GM19328 (cell line): ENCODE measurements at regions not wholly inside any gene's neighbourhood (a gene's known extent, or its start where the extent isn't known, plus 50 kb on each side); places are given as distances from the start of the nearest gene placed in this dataset.

ENCODE experiments used
- ATAC-seq: cut with Tn5 transposase; IDR thresholded peaks from one replicate; pipeline ENCODE4 v1.9.1; 2021; ENCODE audit warnings: mild to moderate bottlenecking, moderate library complexity; ENCODE audit not compliant: unreplicated experiment

DNA sequence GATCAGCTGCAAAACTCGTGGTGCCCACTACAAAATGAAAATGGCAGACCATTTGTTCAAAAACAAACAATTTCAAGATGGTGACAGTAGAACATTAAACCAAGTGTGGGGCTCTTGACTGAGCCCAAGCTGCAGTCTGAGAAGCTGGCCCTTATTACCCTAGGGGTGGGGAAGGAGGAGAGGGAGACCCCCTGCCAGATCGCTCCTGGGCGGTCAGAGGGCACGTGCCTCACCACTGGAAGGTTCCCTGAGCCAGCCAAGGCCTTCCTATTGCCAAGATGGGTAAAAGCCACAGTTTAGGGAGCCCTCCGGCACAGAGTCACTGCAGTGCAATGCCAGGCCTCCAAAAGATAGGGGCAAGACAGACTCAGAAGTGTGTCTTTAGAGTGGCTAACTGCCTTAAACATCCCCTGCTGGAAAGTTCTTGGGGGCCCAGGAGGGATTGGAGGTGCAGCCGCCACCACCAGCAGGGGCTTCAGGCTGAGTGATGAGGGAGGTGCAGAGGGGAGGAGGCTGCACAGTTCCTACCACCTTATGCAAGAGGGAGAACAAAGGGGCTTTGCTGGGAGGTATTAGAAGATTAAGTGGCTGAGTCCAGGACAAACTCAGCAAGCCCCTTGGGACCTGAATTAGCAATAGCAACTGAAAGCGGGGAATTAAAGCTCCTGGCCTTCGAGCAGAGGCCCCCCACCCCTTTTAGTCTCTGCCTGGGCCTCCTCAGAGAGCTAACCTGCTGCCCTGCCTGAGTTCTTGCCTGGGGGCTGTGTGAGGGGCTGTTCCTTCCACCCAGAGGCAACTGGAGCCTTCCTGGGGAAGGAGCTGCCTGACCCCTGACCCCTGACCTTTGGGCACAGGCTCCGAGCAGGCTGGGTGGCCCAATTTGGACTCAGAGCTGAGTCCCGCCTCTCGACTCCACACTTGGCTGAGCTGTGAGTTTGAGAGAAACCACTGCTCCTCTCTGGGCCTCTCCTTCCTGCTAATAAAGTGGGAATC is 88.4 kb downstream of the VEGFA start:
- ATAC-seq = no peak

DNA sequence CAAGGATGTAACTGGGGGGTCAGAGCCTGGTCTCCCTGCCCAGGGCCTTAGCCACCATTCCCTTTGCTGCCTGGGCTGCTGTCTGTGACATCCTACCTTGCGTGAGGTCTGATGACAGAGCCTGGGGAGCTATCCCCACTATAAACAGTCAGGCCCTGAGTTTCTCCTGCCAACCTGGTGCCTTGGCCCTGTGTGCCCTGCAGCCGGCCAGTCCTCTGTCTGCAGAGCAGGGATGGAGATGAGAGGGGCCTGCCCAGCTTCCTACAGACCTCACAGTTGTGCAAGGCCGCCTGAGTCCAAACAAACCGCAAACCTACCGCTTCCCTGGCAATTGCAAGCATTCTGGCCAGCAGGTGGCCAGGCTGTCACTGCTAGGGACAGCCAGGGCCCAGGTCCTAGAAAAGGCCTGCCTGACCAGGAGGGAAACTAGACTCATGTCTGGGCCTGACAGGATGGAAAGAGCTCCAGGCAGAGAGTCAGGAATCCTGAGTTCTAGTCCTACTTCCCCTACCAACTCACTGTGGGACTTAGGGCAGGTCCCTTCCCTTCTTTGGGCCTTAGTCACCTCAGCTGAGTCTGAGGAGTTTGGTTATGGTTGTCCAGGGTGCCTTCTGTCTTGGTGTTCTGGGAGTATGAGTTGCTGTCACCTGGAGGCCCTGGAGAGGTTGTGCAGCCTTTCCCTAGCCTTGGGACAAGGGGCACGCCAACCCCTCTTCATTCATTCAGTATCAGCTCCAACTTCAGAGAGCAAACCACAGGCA is 86.2 kb downstream of the VEGFA start:
- ATAC-seq = no peak

- ATAC-seq = no peak
These were observed 85.2 kb downstream of the VEGFA start for GRCh38 chr6:43855247-43855646.

- ATAC-seq = no peak
These were observed 83.1 kb downstream of the VEGFA start for GRCh38 chr6:43853066-43853650.

DNA sequence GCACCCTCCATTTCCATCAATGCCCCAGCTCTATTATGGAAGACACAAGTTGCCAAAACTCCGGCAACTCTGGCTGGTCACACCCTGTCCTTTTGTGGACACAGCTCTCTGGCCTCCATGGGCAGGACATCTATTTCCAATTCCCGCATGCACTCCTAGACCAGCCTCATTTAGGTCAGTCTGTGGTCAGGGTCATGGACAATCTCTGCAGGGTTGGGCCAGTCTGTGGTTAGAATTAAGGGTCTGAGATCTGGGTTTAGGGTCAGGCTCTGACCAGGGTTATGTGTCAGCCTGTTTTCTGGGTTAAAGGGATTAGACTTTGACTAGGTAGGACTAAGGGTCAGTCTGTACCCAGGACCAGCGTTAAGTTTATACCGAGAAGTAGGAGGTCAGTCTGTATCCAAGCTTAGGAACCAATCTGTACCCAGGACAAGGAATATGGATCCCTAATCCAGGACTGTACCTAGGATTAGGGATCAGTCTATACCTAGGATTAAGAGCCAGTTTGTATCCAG is 82.4 kb downstream of the VEGFA start:
- ATAC-seq = no peak

- no peak for ATAC-seq
These were observed 81.3 kb downstream of the VEGFA start for GRCh38 chr6:43851204-43851865.

GRCh38 chr6:43850314-43851203 is 80.5 kb downstream of the VEGFA start:
- no peak for ATAC-seq

GRCh38 chr6:43849844-43850243 is 79.8 kb downstream of the VEGFA start:
- no peak for ATAC-seq

- no peak for ATAC-seq
These were observed 78.8 kb downstream of the VEGFA start for GRCh38 chr6:43848671-43849391.

DNA sequence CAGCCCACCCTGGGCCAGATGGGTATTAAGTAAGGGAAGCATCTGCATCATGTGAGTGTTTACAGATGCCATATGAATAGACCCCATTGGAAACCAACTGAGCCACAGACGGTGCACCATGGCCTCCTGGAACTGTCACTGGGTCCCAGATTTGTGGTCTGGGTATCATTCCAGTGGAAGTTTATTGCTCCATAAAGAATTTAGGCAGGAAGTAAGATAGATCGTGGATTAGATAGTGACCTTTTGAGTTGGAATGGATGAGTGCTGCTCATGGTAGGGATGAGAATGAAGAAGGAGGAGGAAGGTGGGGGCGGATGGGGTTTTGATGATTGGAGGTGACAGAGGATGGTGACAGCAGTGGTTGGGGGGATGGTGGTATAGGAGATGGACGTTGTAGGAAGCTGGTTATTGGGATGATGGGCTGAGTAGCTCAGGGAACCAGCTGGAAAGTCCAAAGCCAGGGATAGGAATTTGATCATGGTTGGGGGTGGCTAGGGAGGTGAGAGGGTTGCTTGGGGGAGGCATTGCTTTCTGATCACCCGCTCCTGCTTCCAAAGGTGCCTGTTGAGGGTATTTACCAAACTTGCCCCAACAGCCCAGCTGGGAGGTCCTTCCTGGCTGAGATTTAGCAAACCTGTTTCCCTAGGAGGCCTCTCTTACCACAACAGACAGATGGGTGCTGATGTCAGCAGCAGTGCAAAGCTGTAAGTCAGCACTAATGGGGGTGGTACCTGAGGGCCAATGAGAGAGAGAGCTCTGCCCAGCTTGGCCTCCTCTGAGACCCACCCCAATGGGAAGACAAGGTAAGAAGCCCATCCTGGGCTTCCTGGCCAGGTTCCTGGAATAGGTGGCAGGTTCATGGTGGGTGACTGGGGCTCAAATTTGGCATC is 78.0 kb downstream of the VEGFA start:
- ATAC-seq = no peak

GRCh38 chr6:43846556-43846955 is 76.5 kb downstream of the VEGFA start:
- ATAC-seq = no peak

GRCh38 chr6:43845646-43846045 is 75.6 kb downstream of the VEGFA start:
- ATAC-seq = no peak

DNA sequence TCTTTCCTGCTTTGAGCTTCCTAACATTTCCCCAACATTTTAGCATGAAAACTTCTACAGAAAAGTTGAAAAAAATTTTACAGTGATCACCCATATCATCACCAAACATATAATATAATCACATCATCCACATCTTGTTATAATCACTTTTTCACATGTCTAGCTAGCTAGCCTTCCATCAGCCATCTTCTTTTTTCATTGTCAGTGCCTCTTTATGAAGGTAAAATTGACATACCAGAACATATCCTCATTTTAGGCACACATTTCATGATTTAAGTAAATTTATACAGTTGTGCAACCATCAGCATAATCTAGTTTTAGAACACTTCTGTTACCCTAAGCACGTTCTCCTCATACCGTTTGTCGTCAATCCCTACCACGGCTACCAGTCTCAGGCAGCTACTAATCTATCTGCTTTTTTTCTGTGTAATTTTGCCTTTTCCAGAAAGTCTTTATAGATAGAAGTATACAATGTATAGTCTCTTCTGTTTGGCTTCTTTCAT is 73.7 kb downstream of the VEGFA start:
- no peak for ATAC-seq

- ATAC-seq = no peak
These were observed 73.2 kb downstream of the VEGFA start for GRCh38 chr6:43843097-43843645.

GRCh38 chr6:43842231-43842794 is 72.3 kb downstream of the VEGFA start:
- no peak for ATAC-seq

DNA sequence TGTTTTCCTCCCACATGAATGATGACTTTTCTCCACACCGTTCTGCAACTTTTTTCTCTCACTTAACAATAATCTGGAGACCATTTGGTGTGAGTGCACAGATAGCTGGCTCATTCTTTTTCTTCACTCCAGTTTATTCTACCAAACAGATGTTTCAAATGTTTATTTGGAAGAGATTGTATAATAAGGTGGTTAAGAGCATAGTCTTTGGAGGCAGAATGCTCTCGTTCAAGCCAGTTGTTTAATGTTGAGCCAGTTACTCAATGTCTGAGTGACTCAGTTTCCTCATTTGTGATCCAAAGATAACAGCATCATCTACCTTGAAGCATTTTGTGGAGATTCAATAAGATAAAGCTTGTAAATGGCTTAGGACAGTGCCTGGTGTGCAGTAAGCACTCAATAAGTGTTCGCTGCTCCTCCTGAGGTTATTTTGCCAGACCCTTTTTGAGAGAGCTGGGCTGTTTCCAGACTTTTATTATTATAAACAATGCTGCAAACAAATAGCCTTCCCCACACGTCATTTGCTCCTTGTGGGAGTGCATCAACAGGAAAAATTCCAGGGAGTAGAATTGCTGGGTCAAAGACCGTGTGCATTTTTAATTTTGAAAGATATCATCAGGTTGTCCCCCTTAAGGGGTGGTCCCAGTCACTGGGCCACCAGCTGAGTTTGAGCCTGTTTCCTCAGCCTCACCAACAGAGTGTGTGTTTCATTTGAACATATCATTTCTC is 70.6 kb downstream of the VEGFA start:
- ATAC-seq = no peak
